GM21619 (cell line): ENCODE measurements at regions not wholly inside any gene's neighbourhood (a gene's known extent, or its start where the extent isn't known, plus 50 kb on each side); places are given as distances from the start of the nearest gene placed in this dataset.

Source experiments
- ATAC-seq: cut with Tn5 transposase; IDR thresholded peaks from one replicate; pipeline ENCODE4 v1.9.1; 2021; ENCODE audit not compliant: unreplicated experiment

DNA sequence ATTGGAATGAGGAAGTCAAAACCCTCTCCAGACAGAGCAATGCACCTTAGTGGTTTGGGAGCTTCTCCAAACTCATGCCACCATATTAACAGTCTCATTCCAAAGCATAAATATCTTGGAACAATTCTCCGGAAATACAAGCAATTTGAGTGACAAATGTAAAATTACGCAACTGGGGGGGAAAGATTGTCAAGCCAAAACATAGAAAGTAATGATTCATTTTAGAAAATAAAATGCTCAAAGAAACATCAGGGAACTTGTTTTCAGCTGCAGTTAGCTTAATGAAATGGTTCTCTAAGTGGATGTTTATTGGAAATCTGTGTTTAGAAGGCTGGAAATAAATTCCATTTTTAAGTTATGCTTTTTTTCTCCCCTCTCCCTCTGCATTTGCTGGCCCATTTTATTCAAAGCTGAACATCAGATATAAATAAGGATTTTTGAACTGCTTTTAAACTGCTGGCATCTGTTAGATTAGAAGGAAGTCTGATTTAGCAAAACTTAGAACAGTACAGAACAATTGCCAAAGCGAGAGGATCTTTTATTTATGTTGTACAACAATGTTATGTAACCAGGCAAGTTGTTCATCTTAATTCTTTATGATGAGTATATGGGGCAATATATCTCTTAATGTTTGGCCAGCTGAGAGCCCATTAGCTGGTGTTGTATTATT, 551.9 kb downstream of the PRELID2 start:
- no peak for ATAC-seq

GRCh38 chr5:145280806-145281205, 554.3 kb downstream of the PRELID2 start:
- ATAC-seq: no peak

GRCh38 chr5:145280214-145280613, 554.9 kb downstream of the PRELID2 start:
- ATAC-seq: no peak

GRCh38 chr5:145260670-145261069, 574.5 kb downstream of the PRELID2 start:
- ATAC-seq: no peak

DNA sequence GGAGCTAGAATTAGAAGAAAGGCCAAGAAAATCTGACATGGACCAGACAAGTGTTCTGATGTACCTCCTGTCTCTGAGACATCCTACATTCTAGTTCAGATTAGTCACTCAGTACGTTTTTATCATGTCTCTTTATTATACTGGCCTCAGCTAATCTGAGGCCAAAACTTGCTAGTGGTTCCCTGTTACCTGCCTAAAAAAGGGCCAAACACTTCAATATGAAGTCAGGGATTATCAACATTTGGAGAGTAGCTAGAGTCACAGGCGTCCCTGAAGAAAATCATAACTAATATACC, 587.4 kb downstream of the PRELID2 start:
- no peak for ATAC-seq

- no peak for ATAC-seq
These were observed 588.0 kb downstream of the PRELID2 start for GRCh38 chr5:145246961-145247744.

DNA sequence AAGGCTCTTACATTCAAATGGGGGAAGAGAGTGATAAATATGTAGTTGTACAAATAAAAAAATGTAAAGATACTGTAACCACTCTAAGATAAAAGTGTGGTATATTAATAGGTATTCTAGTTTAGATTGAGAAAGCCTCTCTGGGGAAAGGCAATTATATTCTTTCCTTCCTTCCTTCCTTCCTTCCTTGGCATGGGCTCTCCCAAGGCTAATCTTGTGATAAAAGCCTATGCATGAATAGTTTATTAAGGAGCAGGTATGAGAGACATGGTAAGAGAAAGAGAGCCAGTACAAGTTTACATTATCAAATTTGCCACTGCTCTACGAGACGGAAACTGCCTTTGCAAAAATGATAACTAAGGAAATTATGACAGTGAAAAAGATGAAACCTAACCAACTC, 588.8 kb downstream of the PRELID2 start:
- no peak for ATAC-seq

DNA sequence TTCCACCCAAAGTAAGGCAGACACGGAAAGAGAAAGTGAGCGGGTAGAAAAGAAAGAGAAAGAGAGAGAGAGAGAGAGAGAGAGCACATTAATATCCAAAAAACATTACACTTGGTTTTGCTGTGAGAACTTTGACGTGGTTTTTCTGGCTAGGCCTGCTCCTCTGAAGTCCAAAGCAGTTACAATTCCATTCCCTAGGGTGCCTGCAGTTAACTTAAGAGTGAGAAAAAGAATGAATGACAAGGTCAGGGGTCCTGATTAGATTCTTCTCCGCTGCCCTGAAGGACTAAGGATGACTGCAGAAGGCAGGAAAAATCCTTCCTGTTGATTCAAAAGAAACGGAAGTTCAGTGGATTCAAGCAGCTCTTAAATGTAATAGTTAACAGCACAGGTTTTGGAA, 589.8 kb downstream of the PRELID2 start:
- ATAC-seq: no peak

DNA sequence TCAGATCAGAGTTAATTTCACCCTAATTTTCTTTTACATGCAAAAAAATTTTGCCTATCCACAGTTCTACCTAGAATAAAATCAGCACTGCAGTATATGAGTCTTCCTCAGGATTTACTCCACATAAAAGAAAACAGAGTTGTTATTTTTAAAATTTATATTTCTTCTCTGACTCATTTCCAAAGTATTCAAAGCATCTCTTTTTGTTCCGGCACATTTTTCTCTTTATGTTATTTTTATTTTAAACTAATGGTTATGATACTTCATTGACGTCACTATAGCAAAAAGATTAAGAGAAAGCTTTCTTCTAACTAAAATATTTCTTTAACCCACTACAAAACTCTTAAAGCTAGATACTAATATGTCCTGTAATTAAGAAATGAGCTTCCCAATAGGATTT, 590.4 kb downstream of the PRELID2 start:
- no peak for ATAC-seq

DNA sequence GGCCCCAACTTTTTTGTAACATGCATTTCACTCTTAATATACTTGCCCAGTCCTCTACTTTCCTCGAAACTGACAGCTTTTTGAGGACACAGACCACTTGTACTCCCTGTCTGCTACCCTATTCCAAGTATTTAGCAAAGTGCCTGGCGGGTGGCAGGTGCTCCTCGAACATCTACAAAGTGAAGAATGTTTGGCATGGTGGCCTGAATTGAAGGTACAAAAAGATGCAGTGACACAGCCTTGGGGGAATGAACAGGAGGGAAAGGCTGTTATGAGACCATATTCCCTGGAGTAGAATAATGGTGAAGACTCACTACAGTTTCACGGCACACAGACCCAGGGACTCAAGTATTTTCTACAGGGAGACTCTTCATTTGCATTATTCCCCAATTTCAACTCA, 590.9 kb downstream of the PRELID2 start:
- no peak for ATAC-seq

DNA sequence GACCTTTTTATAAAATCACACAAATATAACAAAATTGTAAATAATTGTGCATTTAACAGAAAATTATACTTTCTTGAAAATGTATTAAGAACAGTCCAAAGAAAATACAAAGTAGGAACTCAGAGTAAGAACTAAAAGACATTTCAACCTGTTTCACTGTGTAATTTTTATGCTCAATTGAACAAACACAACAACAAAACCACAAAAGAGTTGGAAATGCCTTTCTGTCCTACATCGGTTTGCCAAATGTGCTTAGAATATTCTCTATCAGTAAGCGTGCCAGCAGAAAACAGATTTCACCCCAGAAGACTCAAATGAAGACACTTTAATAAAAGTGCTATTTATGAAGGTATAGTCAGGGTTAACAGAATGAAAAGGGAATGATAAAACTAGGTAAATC, 592.1 kb downstream of the PRELID2 start:
- ATAC-seq: no peak

DNA sequence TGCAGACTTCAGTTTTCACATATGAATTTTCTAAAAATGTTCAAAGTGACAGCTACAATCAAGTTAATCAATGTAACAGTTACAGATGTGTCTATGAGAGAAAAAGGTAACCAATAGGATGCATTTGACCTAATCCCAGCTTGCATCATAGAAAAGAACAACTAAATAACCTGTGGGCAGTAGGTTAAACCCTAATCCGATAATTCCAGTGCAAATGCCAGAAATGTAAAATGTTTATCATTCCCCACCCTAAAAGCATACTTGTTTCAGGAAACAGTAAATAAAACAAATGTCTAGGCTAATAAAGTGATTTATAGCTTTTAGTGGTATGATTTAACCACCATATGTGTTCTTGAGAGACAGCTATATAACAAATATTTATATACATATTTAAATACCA, 592.6 kb downstream of the PRELID2 start:
- ATAC-seq: no peak

DNA sequence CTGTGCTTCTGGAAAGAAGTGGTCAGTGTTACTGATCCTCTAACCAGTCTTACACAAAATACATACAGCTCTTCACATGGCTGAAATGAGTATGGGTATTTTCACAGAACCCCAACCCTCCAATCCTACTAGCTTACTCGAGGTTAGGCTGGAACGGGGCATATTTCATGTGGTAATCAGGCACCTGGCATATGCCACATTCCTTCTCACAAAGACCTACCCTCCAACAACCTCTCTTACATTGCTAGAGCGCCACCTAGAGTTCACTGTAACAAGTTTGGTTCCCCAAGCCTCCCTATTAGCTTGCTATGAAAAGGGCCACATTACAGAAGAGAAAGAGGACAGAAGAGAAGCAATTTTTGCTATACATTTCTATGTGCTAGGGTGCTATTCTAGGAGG, 597.3 kb downstream of the PRELID2 start:
- ATAC-seq: peak; percentile 66

- ATAC-seq: no peak
These were observed 598.2 kb downstream of the PRELID2 start for GRCh38 chr5:145236983-145237382.

DNA sequence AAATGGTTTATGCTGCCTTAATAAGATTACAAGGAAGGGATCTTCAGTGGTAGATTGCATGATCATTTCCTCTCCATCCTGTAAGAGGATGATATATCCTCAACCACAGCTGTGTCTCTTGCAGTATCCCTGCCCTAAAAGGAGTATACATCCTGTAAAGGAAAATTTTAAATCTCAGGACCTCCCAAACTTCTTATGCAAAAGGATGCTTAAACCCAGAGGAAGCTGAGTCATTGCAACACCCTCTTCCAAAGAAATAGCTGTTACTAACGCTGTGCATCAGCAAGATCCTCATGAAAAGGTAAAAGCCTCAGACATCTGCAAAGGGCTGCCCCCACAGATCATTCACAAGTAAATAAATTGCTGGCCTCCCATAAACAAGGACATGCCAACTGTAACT, 599.0 kb downstream of the PRELID2 start:
- no peak for ATAC-seq

- no peak for ATAC-seq
These were observed 601.7 kb downstream of the PRELID2 start for GRCh38 chr5:145233461-145233860.

GRCh38 chr5:145230781-145231180, 604.4 kb downstream of the PRELID2 start:
- no peak for ATAC-seq

GRCh38 chr5:145228564-145228963, 606.6 kb downstream of the PRELID2 start:
- ATAC-seq: no peak

GRCh38 chr5:145227881-145228280, 607.3 kb downstream of the PRELID2 start:
- no peak for ATAC-seq

GRCh38 chr5:145226726-145227125, 608.4 kb downstream of the PRELID2 start:
- no peak for ATAC-seq

GRCh38 chr5:145225529-145225928, 609.6 kb downstream of the PRELID2 start:
- ATAC-seq: no peak

DNA sequence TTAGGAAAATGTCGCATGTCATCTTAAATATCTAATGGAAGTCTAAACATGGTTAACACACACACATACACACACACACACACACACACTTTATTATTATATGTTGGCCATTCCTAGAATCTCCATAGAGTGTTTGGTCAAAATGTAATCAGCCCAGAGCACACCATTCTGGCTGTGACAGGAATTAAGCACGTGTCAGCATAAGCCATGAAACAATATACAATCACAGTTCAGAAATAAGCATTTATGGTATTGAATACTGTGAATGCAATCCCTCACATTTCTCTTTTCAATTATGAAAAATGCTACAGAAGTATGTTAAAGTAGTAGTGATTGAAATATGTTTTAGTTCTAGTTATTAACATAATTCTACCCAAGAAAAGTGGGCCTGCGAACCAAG, 611.6 kb downstream of the PRELID2 start:
- no peak for ATAC-seq

DNA sequence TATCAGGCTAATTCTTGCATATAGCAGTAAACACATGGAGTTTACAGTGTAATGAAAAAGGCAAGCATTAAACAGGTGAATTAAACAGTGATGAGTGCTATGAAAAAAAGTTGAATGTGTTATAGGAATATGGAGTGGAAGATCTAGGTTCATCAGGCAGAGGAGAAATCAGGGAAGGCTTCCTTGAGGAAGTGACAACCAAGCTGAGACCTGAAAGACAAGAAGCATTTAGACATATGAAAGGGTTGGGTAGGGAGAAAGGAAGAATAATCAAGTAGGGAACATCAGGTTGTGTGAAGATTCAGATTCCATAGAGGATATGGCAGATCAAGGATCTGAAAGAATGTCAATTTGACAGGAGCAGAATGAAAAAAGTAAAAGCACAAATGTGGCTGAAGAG, 612.5 kb downstream of the PRELID2 start:
- no peak for ATAC-seq
